K562 (cell line): ENCODE measurements at regions not wholly inside any gene's neighbourhood (a gene's known extent, or its start where the extent isn't known, plus 50 kb on each side); places are given as distances from the start of the nearest gene placed in this dataset.

Source experiments
- BCOR ChIP-seq: fragments of 450-650 bp; IDR thresholded peaks from 2 replicates; pipeline ENCODE4 v1.6.1; 2016
- BRD9 ChIP-seq: fragments of 450-650 bp; IDR thresholded peaks from 2 replicates; pipeline ENCODE4 v1.6.1; 2018; ENCODE audit warnings: low read depth; ENCODE audit not compliant: partially characterized antibody
- CBX3 ChIP-seq, 2 experiments: IDR thresholded peaks; 1 replicate in 1 of 2; 2 replicates in 1 of 2; pipeline ENCODE4 v1.6.1; 2012; ENCODE audit warnings: inconsistent platforms in 2 of 2, low read length in 2 of 2, borderline replicate concordance in 1 of 2, control low read depth in 1 of 2
- CHD4 ChIP-seq: fragments of 200-600 bp; sonication (generic); IDR thresholded peaks from 3 replicates; pipeline ENCODE4 v1.6.1; 2012; ENCODE audit warnings: low read depth, mild to moderate bottlenecking, mixed read lengths, low read length, inconsistent platforms; ENCODE audit not compliant: insufficient read depth, insufficient replicate concordance, poor library complexity, severe bottlenecking
- ESRRA ChIP-seq: fragments of 450-650 bp; IDR thresholded peaks from 2 replicates; pipeline ENCODE4 v1.6.1; 2014; ENCODE audit warnings: low read depth, mild to moderate bottlenecking, moderate library complexity, borderline replicate concordance
- FOSL1 ChIP-seq: fragments of 200-800 bp; sonication (Bioruptor generic); conservative IDR thresholded peaks from 2 replicates; pipeline ENCODE4 v1.6.1; 2016; ENCODE audit warnings: missing genetic modification characterization, missing compliant biosample characterization
- HDAC1 ChIP-seq, 2 experiments: fragments of 450-650 bp; IDR thresholded peaks; 2 replicates each; pipeline ENCODE4 v1.6.1; 2016 to 2017; ENCODE audit warnings: inconsistent platforms in 1 of 2, mild to moderate bottlenecking in 1 of 2, moderate library complexity in 1 of 2
- MAFF ChIP-seq: IDR thresholded peaks from 2 replicates; pipeline ENCODE4 v1.6.1; 2012; ENCODE audit warnings: low read length, improper control_type of control experiment
- NCOR1 ChIP-seq: fragments of 450-650 bp; IDR thresholded peaks from 2 replicates; pipeline ENCODE4 v1.6.1; 2016; ENCODE audit warnings: mild to moderate bottlenecking, moderate library complexity
- PCBP2 ChIP-seq: fragments of 200-400 bp; formaldehyde crosslinking; IDR thresholded peaks from 2 replicates; pipeline ENCODE4 v1.6.1; 2018; ENCODE audit warnings: low read length, low read depth, mild to moderate bottlenecking, moderate library complexity; ENCODE audit not compliant: poor library complexity, severe bottlenecking
- RBFOX2 ChIP-seq: fragments of 200-400 bp; formaldehyde crosslinking; IDR thresholded peaks from 2 replicates; pipeline ENCODE4 v1.6.1; 2017; ENCODE audit warnings: low read depth, mild to moderate bottlenecking, low read length, moderate library complexity
- RBM39 ChIP-seq: fragments of 200-400 bp; formaldehyde crosslinking; optimal IDR thresholded peaks from 2 replicates; pipeline ENCODE3; 2018; ENCODE audit warnings: low read depth, low read length
- SAP30 ChIP-seq: fragments of 200-600 bp; sonication (generic); IDR thresholded peaks from 2 replicates; pipeline ENCODE4 v1.6.1; 2012; ENCODE audit warnings: borderline replicate concordance, low read depth, mild to moderate bottlenecking, moderate library complexity, low read length, control low read depth, inconsistent platforms; ENCODE audit not compliant: insufficient read depth, poor library complexity, severe bottlenecking
- SMARCA4 ChIP-seq: fragments of 450-650 bp; IDR thresholded peaks from 2 replicates; pipeline ENCODE4 v1.6.1; 2016
- SNRNP70 ChIP-seq: fragments of 200-400 bp; formaldehyde crosslinking; optimal IDR thresholded peaks from 2 replicates; pipeline ENCODE3; 2017; ENCODE audit warnings: low read depth, low read length
- TEAD1 ChIP-seq, 2 experiments: fragments of 450-650 bp in 1 of 2; sonication (generic) in 1 of 2; formaldehyde crosslinking; IDR thresholded peaks; 2 replicates each; pipeline versions ENCODE4 v1.4.0 to v1.8.0; 2020 to 2022; ENCODE audit warnings: mild to moderate bottlenecking in 2 of 2, missing genetic modification reagents in 1 of 2
- TRIM28 ChIP-seq: fragments of 450-650 bp; IDR thresholded peaks from 2 replicates; pipeline ENCODE4 v1.6.1; 2017
- ZNF507 ChIP-seq: conservative IDR thresholded peaks from 2 replicates; pipeline ENCODE4 v1.6.1; 2017; ENCODE audit warnings: missing genetic modification characterization, missing compliant biosample characterization
- TF ChIP-seq, protein P1 (sequence below): fragments of 450-650 bp; formaldehyde crosslinking; IDR thresholded peaks from 2 replicates; pipeline ENCODE4 v1.4.0; 2022; ENCODE audit warnings: mild to moderate bottlenecking, moderate library complexity
- TF ChIP-seq, protein P2 (sequence below): fragments of 200-800 bp; sonication (Bioruptor generic); IDR thresholded peaks from 2 replicates; pipeline ENCODE4 v1.6.1; 2016; ENCODE audit warnings: missing genetic modification characterization, missing compliant biosample characterization
- TF ChIP-seq, protein P3 (sequence below): IDR thresholded peaks from 2 replicates; pipeline ENCODE4 v1.6.1; 2014; ENCODE audit warnings: antibody characterized with exemption

DNA sequence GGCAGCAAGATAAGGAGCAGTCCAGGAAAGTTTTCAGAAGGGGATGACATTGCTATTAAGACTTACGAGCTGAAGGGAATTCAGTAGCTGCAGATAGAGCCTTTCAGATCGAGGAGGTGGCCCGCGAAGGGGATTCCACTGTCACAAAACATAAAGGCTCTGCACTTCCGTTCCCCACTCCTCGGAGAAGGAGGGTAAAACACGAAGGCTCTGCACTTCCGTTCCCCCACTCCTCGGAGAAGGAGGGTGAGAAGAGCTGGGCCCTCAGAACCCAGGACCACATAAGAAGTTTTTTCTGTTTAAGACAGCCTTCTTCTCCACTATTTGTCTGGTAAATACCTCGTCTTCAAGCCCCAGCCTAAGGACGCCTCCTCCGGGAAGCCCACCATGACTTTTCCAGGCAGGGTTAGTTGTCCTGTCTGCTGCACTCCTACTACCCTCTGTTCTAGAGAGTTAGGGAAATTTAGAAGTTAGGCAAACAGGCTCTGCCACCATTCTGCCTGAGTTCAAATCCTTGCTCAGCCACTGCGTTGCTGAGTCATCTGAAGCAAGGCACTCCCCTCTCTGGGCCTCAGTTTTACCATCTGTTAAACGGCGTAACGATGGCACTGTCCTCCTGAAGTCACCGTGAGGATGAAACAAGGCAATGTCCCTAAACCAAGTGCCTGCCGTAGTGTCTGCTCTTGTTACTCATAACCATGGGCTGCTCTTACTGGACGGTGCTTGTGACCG is 134.1 kb upstream of the HES1 start (continued):
- TF ChIP-seq CHD4 (peak; percentile 69), PCBP2 (no peak), ESRRA (0 out of 2 replicates have a peak, but pooled peaks have one; percentile 27), TEAD1 (CRISPR knock-in tag; IDR thresholded peaks at IDR 0.05) (no peak), BCOR (peak; percentile 96), RBFOX2 (no peak), FOSL1 (tag) (peak; percentile 50; the same call in 1 of the 2 replicates), RBM39 (no peak), ZNF507 (tag) (no peak), SNRNP70 (no peak), HDAC1 (IDR thresholded peaks at IDR 0.05) (peak; percentile 17 to 77; a peak in 1 of 4 replicates), MAFF (peak; percentile 28; the same call in 1 of the 2 replicates), BRD9 (no peak), CBX3 (IDR thresholded peaks at IDR 0.05; ENCODE audit: borderline replicate concordance in 1 of 2, low read length in 2 of 2) (peak in 1 of 2 experiments; percentile 46; a peak in 1 of 3 replicates), SMARCA4 (0 out of 2 replicates have a peak, but pooled peaks have one; percentile 13), TRIM28 (no peak), SAP30 (no peak), NCOR1 (no peak)
- TF ChIP-seq, protein P1, sequence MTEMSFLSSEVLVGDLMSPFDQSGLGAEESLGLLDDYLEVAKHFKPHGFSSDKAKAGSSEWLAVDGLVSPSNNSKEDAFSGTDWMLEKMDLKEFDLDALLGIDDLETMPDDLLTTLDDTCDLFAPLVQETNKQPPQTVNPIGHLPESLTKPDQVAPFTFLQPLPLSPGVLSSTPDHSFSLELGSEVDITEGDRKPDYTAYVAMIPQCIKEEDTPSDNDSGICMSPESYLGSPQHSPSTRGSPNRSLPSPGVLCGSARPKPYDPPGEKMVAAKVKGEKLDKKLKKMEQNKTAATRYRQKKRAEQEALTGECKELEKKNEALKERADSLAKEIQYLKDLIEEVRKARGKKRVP (CRISPR knock-in tag) = no peak
- TF ChIP-seq, protein P2, sequence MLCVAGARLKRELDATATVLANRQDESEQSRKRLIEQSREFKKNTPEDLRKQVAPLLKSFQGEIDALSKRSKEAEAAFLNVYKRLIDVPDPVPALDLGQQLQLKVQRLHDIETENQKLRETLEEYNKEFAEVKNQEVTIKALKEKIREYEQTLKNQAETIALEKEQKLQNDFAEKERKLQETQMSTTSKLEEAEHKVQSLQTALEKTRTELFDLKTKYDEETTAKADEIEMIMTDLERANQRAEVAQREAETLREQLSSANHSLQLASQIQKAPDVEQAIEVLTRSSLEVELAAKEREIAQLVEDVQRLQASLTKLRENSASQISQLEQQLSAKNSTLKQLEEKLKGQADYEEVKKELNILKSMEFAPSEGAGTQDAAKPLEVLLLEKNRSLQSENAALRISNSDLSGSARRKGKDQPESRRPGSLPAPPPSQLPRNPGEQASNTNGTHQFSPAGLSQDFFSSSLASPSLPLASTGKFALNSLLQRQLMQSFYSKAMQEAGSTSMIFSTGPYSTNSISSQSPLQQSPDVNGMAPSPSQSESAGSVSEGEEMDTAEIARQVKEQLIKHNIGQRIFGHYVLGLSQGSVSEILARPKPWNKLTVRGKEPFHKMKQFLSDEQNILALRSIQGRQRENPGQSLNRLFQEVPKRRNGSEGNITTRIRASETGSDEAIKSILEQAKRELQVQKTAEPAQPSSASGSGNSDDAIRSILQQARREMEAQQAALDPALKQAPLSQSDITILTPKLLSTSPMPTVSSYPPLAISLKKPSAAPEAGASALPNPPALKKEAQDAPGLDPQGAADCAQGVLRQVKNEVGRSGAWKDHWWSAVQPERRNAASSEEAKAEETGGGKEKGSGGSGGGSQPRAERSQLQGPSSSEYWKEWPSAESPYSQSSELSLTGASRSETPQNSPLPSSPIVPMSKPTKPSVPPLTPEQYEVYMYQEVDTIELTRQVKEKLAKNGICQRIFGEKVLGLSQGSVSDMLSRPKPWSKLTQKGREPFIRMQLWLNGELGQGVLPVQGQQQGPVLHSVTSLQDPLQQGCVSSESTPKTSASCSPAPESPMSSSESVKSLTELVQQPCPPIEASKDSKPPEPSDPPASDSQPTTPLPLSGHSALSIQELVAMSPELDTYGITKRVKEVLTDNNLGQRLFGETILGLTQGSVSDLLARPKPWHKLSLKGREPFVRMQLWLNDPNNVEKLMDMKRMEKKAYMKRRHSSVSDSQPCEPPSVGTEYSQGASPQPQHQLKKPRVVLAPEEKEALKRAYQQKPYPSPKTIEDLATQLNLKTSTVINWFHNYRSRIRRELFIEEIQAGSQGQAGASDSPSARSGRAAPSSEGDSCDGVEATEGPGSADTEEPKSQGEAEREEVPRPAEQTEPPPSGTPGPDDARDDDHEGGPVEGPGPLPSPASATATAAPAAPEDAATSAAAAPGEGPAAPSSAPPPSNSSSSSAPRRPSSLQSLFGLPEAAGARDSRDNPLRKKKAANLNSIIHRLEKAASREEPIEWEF (CRISPR knock-in tag) = 0 out of 2 replicates have a peak, but pooled peaks have one; percentile 3
- TF ChIP-seq, protein P3, sequence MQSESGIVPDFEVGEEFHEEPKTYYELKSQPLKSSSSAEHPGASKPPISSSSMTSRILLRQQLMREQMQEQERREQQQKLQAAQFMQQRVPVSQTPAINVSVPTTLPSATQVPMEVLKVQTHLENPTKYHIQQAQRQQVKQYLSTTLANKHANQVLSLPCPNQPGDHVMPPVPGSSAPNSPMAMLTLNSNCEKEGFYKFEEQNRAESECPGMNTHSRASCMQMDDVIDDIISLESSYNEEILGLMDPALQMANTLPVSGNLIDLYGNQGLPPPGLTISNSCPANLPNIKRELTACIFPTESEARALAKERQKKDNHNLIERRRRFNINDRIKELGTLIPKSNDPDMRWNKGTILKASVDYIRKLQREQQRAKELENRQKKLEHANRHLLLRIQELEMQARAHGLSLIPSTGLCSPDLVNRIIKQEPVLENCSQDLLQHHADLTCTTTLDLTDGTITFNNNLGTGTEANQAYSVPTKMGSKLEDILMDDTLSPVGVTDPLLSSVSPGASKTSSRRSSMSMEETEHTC = no peak
